ENCODE measurements at regions not wholly inside any gene's neighbourhood (a gene's known extent, or its start where the extent isn't known, plus 50 kb on each side); places are given as distances from the start of the nearest gene placed in this dataset.

DNA sequence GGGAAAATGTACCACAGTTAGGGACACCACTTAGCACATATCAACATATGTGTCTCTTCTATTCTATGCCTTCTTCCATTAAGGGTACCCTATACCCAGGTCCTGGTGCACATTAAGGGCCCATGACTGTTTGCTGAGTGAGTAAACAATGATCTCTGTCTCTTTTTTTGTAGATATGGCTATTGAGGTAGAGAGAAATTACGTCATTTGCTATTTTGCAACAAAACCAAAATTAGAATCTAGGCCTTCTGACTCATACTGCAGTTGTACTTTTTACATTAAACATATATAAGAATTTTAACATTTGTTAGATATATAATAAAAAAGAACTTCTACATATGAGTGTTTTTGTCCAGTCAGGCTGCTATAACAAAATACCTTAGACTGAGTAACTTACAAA is 683.2 kb upstream of the LRRN3 start:
- Histone ChIP-seq H2BK120ac (ENCODE audit: low read depth, low read length) (no peak overlapping the region), H2AFZ (replicated peaks; ENCODE audit: low read length, poor library complexity) (no peak overlapping the region), H3K18ac (ENCODE audit: low read depth, low read length) (no peak overlapping the region), H4K5ac (ENCODE audit: low read depth, low read length) (no peak overlapping the region), H4K91ac (ENCODE audit: insufficient read depth, low read depth, low read length) (no peak overlapping the region), H3K27me3 (ENCODE audit: control insufficient read depth, insufficient read depth, low read length) (no peaks in the 10 kb centered on the region), H3K23ac (ENCODE audit: low read depth, low read length) (no peak overlapping the region), H3K4me3 (ENCODE audit: insufficient read depth, low read depth, low read length) (no peak overlapping the region), H2BK15ac (ENCODE audit: low read depth, low read length) (no peak overlapping the region), H2BK5ac (ENCODE audit: low read depth, low read length, poor library complexity, severe bottlenecking) (no peak overlapping the region), H3K9ac (ENCODE audit: low read depth, low read length) (no peak overlapping the region), H4K20me1 (ENCODE audit: insufficient read depth, low read length) (no peaks in the 10 kb centered on the region), H3K4me1 (ENCODE audit: control insufficient read depth, insufficient read depth, low read length) (no peaks in the 10 kb centered on the region; the same call in 1 of the 2 replicates), H3K4ac (ENCODE audit: low read depth, low read length) (no peak overlapping the region), H4K8ac (ENCODE audit: low read depth in 2 of 2, low read length in 2 of 2) (no peak overlapping the region), H2AK9ac (replicated peaks; ENCODE audit: low read depth, low read length, poor library complexity) (peak overlapping the region; percentile 81), H3K9me1 (ENCODE audit: insufficient read depth, low read length) (no peaks in the 10 kb centered on the region), H3K79me1 (ENCODE audit: low read depth in 1 of 2, low read length in 2 of 2) (no peaks in the 10 kb centered on the region), H3K4me2 (ENCODE audit: low read depth, low read length) (no peak overlapping the region), H2AK5ac (ENCODE audit: low read depth, low read length) (no peak overlapping the region), H3K36me3 (ENCODE audit: control insufficient read depth, insufficient read depth, low read length) (no peaks in the 10 kb centered on the region), H3K14ac (replicated peaks; ENCODE audit: low read depth, low read length) (no peak overlapping the region), H3K9me3 (ENCODE audit: control insufficient read depth, insufficient read depth, low read length) (no peaks in the 10 kb centered on the region), H3K56ac (ENCODE audit: extremely low read depth, insufficient read depth, low read length) (no peak overlapping the region), H3K27ac (ENCODE audit: insufficient read depth, low read length) (no peak overlapping the region), H2BK20ac (ENCODE audit: low read depth, low read length) (no peak overlapping the region)
- no TSS peak for BruUV-seq (replicated peaks)
- intact Hi-C loops (cut with micrococcal nuclease): no loop called here
- POLR2A ChIA-PET (ENCODE audit: unreplicated experiment): no interaction called here
- DNase-seq: peak; percentile 4
- CTCF ChIA-PET: no interaction called here
- TF ChIP-seq BHLHE40 (IDR thresholded peaks at IDR 0.05; ENCODE audit: low read depth, low read length) (no peak), USF2 (IDR thresholded peaks at IDR 0.05; ENCODE audit: low read depth, low read length) (no peak), NFE2L2 (IDR thresholded peaks at IDR 0.05; ENCODE audit: low read depth, low read length) (no peak), CEBPB (IDR thresholded peaks at IDR 0.05; ENCODE audit: low read depth, low read length) (no peak; the same call in 1 of the 2 replicates), SMC3 (IDR thresholded peaks at IDR 0.05; ENCODE audit: low read depth, low read length) (no peak), ELK1 (IDR thresholded peaks at IDR 0.05; ENCODE audit: borderline replicate concordance, low read depth, low read length) (no peak), RCOR1 (IDR thresholded peaks at IDR 0.05; ENCODE audit: insufficient replicate concordance, low read length) (no peak), FOS (IDR thresholded peaks at IDR 0.05; ENCODE audit: low read depth, low read length) (no peak), CHD1 (IDR thresholded peaks at IDR 0.05; ENCODE audit: low read depth, low read length) (no peak), MAZ (IDR thresholded peaks at IDR 0.05; ENCODE audit: borderline replicate concordance, low read depth, low read length) (no peak), MAFK (IDR thresholded peaks at IDR 0.05; ENCODE audit: low read depth, low read length) (no peak), POLR2A (IDR thresholded peaks at IDR 0.05; ENCODE audit: low read depth, low read length) (no peak), RFX5 (IDR thresholded peaks at IDR 0.05; ENCODE audit: low read depth, low read length) (no peak), MXI1 (IDR thresholded peaks at IDR 0.05; ENCODE audit: borderline replicate concordance, low read depth, low read length) (no peak), RAD21 (IDR thresholded peaks at IDR 0.05; ENCODE audit: low read length) (no peak)
- TF ChIP-seq, protein P1, sequence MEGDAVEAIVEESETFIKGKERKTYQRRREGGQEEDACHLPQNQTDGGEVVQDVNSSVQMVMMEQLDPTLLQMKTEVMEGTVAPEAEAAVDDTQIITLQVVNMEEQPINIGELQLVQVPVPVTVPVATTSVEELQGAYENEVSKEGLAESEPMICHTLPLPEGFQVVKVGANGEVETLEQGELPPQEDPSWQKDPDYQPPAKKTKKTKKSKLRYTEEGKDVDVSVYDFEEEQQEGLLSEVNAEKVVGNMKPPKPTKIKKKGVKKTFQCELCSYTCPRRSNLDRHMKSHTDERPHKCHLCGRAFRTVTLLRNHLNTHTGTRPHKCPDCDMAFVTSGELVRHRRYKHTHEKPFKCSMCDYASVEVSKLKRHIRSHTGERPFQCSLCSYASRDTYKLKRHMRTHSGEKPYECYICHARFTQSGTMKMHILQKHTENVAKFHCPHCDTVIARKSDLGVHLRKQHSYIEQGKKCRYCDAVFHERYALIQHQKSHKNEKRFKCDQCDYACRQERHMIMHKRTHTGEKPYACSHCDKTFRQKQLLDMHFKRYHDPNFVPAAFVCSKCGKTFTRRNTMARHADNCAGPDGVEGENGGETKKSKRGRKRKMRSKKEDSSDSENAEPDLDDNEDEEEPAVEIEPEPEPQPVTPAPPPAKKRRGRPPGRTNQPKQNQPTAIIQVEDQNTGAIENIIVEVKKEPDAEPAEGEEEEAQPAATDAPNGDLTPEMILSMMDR (conservative IDR thresholded peaks at IDR 0.05; ENCODE audit: low read depth, low read length): no peak
- in situ Hi-C loops (cut with MboI; ENCODE audit: low sequenced_read_pairs): no loop called here
- no peak for ATAC-seq (ENCODE audit: low read depth)
- dilution Hi-C loops (cut with HindIII; ENCODE audit: low sequenced_read_pairs, unreplicated experiment): no loop called here
- no CpG with 5 or more reads among the region's 1 CpG for WGBS, 2 experiments (ENCODE audit: extremely low coverage in 2 of 2, insufficient read length in 1 of 2)
